ENCODE measurements at regions not wholly inside any gene's neighbourhood (a gene's known extent, or its start where the extent isn't known, plus 50 kb on each side); places are given as distances from the start of the nearest gene placed in this dataset.

DNA sequence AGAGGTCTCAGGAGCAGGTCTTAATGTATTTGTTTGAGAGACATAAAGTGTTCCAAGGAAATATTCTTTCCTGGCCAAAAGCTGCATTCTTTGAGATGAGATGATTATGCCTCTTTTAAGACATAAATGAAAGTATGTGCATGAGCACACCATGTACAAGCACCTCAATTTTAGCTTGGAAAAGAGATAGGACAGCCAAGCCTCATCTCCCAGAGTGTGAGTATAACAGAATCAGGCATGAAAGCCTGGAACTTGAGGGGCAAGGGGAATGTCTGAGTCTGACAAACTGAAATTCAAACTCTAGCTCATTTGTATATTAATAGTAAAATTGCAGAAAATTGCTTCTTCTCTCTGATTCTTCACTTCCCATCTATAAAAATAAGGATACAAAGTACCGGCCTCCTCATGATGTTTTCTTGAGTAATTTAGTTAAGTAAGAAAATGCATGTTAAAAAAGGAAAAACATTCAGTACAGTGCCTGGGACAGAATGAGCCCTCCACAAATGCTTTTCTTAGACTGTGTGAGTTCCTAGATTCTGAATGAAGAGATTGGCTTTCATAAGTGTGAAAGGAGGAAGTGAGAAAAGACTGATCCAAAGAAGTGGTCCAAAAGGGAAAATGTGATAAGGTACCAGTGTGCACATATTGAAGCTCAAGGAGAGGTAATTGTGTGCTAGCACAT lies 1260.9 kb upstream of the SORCS1 start:
- TF ChIP-seq, protein P1, sequence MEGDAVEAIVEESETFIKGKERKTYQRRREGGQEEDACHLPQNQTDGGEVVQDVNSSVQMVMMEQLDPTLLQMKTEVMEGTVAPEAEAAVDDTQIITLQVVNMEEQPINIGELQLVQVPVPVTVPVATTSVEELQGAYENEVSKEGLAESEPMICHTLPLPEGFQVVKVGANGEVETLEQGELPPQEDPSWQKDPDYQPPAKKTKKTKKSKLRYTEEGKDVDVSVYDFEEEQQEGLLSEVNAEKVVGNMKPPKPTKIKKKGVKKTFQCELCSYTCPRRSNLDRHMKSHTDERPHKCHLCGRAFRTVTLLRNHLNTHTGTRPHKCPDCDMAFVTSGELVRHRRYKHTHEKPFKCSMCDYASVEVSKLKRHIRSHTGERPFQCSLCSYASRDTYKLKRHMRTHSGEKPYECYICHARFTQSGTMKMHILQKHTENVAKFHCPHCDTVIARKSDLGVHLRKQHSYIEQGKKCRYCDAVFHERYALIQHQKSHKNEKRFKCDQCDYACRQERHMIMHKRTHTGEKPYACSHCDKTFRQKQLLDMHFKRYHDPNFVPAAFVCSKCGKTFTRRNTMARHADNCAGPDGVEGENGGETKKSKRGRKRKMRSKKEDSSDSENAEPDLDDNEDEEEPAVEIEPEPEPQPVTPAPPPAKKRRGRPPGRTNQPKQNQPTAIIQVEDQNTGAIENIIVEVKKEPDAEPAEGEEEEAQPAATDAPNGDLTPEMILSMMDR (conservative IDR thresholded peaks at IDR 0.05; ENCODE audit: low read length) = no peak
- TF ChIP-seq EZH2phosphoT487 (IDR thresholded peaks at IDR 0.05; ENCODE audit: borderline replicate concordance, low read depth, low read length) = no peak
- POLR2A ChIA-PET = no interaction called here
- Histone ChIP-seq H4K20me1 (ENCODE audit: insufficient read depth, low read length) (no peaks in the 10 kb centered on the region), H3K9me2 (ENCODE audit: insufficient read depth, low read length) (no peaks in the 10 kb centered on the region), H2AFZ (ENCODE audit: low read length) (no peak overlapping the region), H3K27ac (ENCODE audit: low read depth, low read length, poor library complexity, severe bottlenecking) (no peak overlapping the region), H3K4me1 (ENCODE audit: insufficient read depth, low read length, poor library complexity, severe bottlenecking) (no peaks in the 10 kb centered on the region), H3K4me2 (ENCODE audit: low read length) (no peak overlapping the region), H3K36me3 (ENCODE audit: insufficient read depth, low read length) (no peaks in the 10 kb centered on the region), H3K79me2 (ENCODE audit: insufficient read depth, low read depth, low read length) (no peaks in the 10 kb centered on the region), H3K9me3 (ENCODE audit: low read length) (no peaks in the 10 kb centered on the region), H3K4me3 (ENCODE audit: low read depth, low read length, poor library complexity, severe bottlenecking) (no peak overlapping the region)
- intact Hi-C loops (cut with micrococcal nuclease; ENCODE audit: unreplicated experiment) = no loop called here
- BruUV-seq (replicated peaks) = no TSS peak
- DNase-seq (ENCODE audit: low spot score) = no peak
- CTCF ChIA-PET (ENCODE audit: unreplicated experiment) = no interaction called here

DNA sequence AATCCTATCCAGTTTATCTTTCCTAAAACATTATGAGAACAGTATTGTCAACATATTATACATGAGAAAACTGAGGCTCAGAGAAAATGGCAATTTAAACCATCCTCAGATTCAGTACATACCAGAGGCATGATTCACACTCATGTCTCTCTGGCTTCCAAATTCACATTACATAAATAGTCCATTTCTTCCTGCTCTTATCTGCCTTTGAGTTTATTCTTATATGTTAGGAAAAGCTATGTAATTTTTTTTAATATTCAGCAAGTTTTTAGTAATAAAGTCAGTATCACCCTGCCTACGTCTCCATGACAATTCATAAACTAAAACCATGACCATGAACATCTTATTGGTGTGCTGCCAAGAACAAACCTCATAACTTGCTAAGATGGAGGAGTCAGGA lies 1260.2 kb upstream of the SORCS1 start:
- intact Hi-C loops (cut with micrococcal nuclease; ENCODE audit: unreplicated experiment) = no loop called here
- DNase-seq (ENCODE audit: low spot score) = no peak
- no TSS peak for BruUV-seq (replicated peaks)
- no peak overlapping the region for H3K4me3 ChIP-seq (ENCODE audit: low read depth, low read length, poor library complexity, severe bottlenecking)
- no peak for TF ChIP-seq EZH2phosphoT487 (IDR thresholded peaks at IDR 0.05; ENCODE audit: borderline replicate concordance, low read depth, low read length)
- TF ChIP-seq, protein P1 (conservative IDR thresholded peaks at IDR 0.05; ENCODE audit: low read length) = no peak
- H3K79me2 ChIP-seq (ENCODE audit: insufficient read depth, low read depth, low read length) = no peaks in the 10 kb centered on the region
- H3K4me2 ChIP-seq (ENCODE audit: low read length) = no peak overlapping the region
- no peak overlapping the region for H3K27ac ChIP-seq (ENCODE audit: low read depth, low read length, poor library complexity, severe bottlenecking)
- H3K9me2 ChIP-seq (ENCODE audit: insufficient read depth, low read length) = no peaks in the 10 kb centered on the region
- POLR2A ChIA-PET = no interaction called here
- no peaks in the 10 kb centered on the region for H4K20me1 ChIP-seq (ENCODE audit: insufficient read depth, low read length)
- H3K9me3 ChIP-seq (ENCODE audit: low read length) = no peaks in the 10 kb centered on the region
- CTCF ChIA-PET (ENCODE audit: unreplicated experiment) = no interaction called here
- H2AFZ ChIP-seq (ENCODE audit: low read length) = no peak overlapping the region
- H3K36me3 ChIP-seq (ENCODE audit: insufficient read depth, low read length) = no peaks in the 10 kb centered on the region
- H3K4me1 ChIP-seq (ENCODE audit: insufficient read depth, low read length, poor library complexity, severe bottlenecking) = no peaks in the 10 kb centered on the region

DNA sequence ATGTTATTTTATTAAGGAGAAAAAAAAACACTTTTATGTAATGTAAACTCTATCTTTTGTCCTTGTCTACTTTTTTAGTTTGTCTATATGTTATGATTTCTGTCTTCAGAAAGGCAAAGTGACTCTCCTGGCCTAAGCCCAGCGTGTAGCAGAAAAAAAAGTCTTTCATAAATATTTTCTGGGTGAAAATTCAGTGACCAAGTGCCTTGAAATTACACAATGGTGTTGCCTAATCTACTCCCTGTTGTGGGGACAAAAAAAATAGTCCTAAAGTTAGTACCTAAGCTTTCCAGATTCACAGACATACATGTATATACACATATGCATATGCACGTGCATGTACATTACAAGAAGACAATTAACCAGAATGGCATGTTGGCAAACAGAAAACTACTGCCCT lies 1257.8 kb upstream of the SORCS1 start:
- CTCF ChIA-PET (ENCODE audit: unreplicated experiment) = no interaction called here
- Histone ChIP-seq H3K9me3 (ENCODE audit: low read length) (no peaks in the 10 kb centered on the region), H4K20me1 (ENCODE audit: insufficient read depth, low read length) (no peaks in the 10 kb centered on the region), H3K4me1 (ENCODE audit: insufficient read depth, low read length, poor library complexity, severe bottlenecking) (no peaks in the 10 kb centered on the region), H2AFZ (ENCODE audit: low read length) (no peak overlapping the region), H3K36me3 (ENCODE audit: insufficient read depth, low read length) (no peaks in the 10 kb centered on the region), H3K9me2 (ENCODE audit: insufficient read depth, low read length) (no peaks in the 10 kb centered on the region), H3K4me2 (ENCODE audit: low read length) (no peak overlapping the region), H3K4me3 (ENCODE audit: low read depth, low read length, poor library complexity, severe bottlenecking) (no peak overlapping the region), H3K79me2 (ENCODE audit: insufficient read depth, low read depth, low read length) (no peaks in the 10 kb centered on the region), H3K27ac (ENCODE audit: low read depth, low read length, poor library complexity, severe bottlenecking) (no peak overlapping the region)
- POLR2A ChIA-PET = interaction anchor here (0.9 kb wide), 1 partner anchor 20 kb away, joined by 3 read pairs; no protein-coding TSS in a partner anchor
- BruUV-seq (replicated peaks) = no TSS peak
- intact Hi-C loops (cut with micrococcal nuclease; ENCODE audit: unreplicated experiment) = no loop called here
- TF ChIP-seq EZH2phosphoT487 (IDR thresholded peaks at IDR 0.05; ENCODE audit: borderline replicate concordance, low read depth, low read length) = no peak
- no peak for DNase-seq (ENCODE audit: low spot score)

Measured in OCI-LY7 (cell line).